GM12872 (cell line): ENCODE measurements at regions not wholly inside any gene's neighbourhood (a gene's known extent, or its start where the extent isn't known, plus 50 kb on each side); places are given as distances from the start of the nearest gene placed in this dataset.

Experiments
- CTCF ChIP-seq: IDR thresholded peaks from 3 replicates; pipeline ENCODE4 v1.5.1; 2011; ENCODE audit warnings: low read depth, mild to moderate bottlenecking, low read length, moderate library complexity; ENCODE audit not compliant: insufficient read depth

- TF ChIP-seq CTCF: no peak
These were observed 447.9 kb upstream of the OPRM1 start for GRCh38 chr6:153591159-153591558.

GRCh38 chr6:153590411-153590810 is 448.6 kb upstream of the OPRM1 start:
- TF ChIP-seq CTCF: no peak

GRCh38 chr6:153588330-153588729 is 450.7 kb upstream of the OPRM1 start:
- no peak for TF ChIP-seq CTCF

GRCh38 chr6:153583685-153584084 is 452.6 kb upstream of the RGS17 start:
- no peak for TF ChIP-seq CTCF

GRCh38 chr6:153580776-153581175 is 449.7 kb upstream of the RGS17 start:
- TF ChIP-seq CTCF: no peak

GRCh38 chr6:153575528-153575927 is 444.4 kb upstream of the RGS17 start:
- TF ChIP-seq CTCF: no peak

GRCh38 chr6:153574231-153574630 is 443.1 kb upstream of the RGS17 start:
- no peak for TF ChIP-seq CTCF

GRCh38 chr6:153572371-153572770 is 441.3 kb upstream of the RGS17 start:
- TF ChIP-seq CTCF: no peak
